ENCODE measurements at regions not wholly inside any gene's neighbourhood (a gene's known extent, or its start where the extent isn't known, plus 50 kb on each side); places are given as distances from the start of the nearest gene placed in this dataset.

- TF ChIP-seq RAD21 (IDR thresholded peaks at IDR 0.05; ENCODE audit: low read depth) = no peak
- TF ChIP-seq EGR1 (IDR thresholded peaks at IDR 0.05) = no peak
- no peak for TF ChIP-seq REST (IDR thresholded peaks at IDR 0.05; ENCODE audit: low read depth)
- no peak for TF ChIP-seq TEAD4 (IDR thresholded peaks at IDR 0.05)
- TF ChIP-seq MAX (IDR thresholded peaks at IDR 0.05) = no peak
Observed at GRCh38 chr2:84173041-84173440, 286.0 kb downstream of the SUCLG1 start.
